ENCODE measurements at regions not wholly inside any gene's neighbourhood (a gene's known extent, or its start where the extent isn't known, plus 50 kb on each side); places are given as distances from the start of the nearest gene placed in this dataset.

GRCh38 chr2:155844461-155844860, 488.1 kb downstream of the NR4A2 start:
- no peaks in the 10 kb centered on the region for H3K9me2 ChIP-seq (ENCODE audit: insufficient read depth, low read length)
- H4K20me1 ChIP-seq (ENCODE audit: insufficient read depth, low read length): no peaks in the 10 kb centered on the region
- H3K4me2 ChIP-seq (ENCODE audit: low read length): no peak overlapping the region
- no peaks in the 10 kb centered on the region for H3K4me1 ChIP-seq (ENCODE audit: insufficient read depth, low read length, poor library complexity, severe bottlenecking)
- intact Hi-C loops (cut with micrococcal nuclease; ENCODE audit: unreplicated experiment): no loop called here
- ChIA-PET CTCF (ENCODE audit: unreplicated experiment) (no interaction called here), POLR2A (no interaction called here)
- H3K79me2 ChIP-seq (ENCODE audit: insufficient read depth, low read depth, low read length): no peaks in the 10 kb centered on the region
- H2AFZ ChIP-seq (ENCODE audit: low read length): no peak overlapping the region
- BruUV-seq (replicated peaks): no TSS peak
- no peak for DNase-seq (ENCODE audit: low spot score)
- H3K27ac ChIP-seq (ENCODE audit: low read depth, low read length, poor library complexity, severe bottlenecking): no peak overlapping the region
- H3K9me3 ChIP-seq (ENCODE audit: low read length): no peaks in the 10 kb centered on the region
- H3K4me3 ChIP-seq (ENCODE audit: low read depth, low read length, poor library complexity, severe bottlenecking): no peak overlapping the region
- TF ChIP-seq EZH2phosphoT487 (IDR thresholded peaks at IDR 0.05; ENCODE audit: borderline replicate concordance, low read depth, low read length) (no peak), CTCF (conservative IDR thresholded peaks at IDR 0.05; ENCODE audit: low read length) (no peak)
- no peaks in the 10 kb centered on the region for H3K36me3 ChIP-seq (ENCODE audit: insufficient read depth, low read length)

GRCh38 chr2:155842103-155842502, 490.4 kb downstream of the NR4A2 start:
- ChIA-PET CTCF (ENCODE audit: unreplicated experiment) (no interaction called here), POLR2A (interaction anchor here (0.6 to 0.8 kb wide), 2 partner anchors 71 to 194 kb away, joined by 3 read pairs; no protein-coding TSS in a partner anchor)
- H3K9me2 ChIP-seq (ENCODE audit: insufficient read depth, low read length): no peaks in the 10 kb centered on the region
- H4K20me1 ChIP-seq (ENCODE audit: insufficient read depth, low read length): no peaks in the 10 kb centered on the region
- TF ChIP-seq EZH2phosphoT487 (IDR thresholded peaks at IDR 0.05; ENCODE audit: borderline replicate concordance, low read depth, low read length): no peak
- TF ChIP-seq CTCF (conservative IDR thresholded peaks at IDR 0.05; ENCODE audit: low read length): no peak
- no peaks in the 10 kb centered on the region for H3K36me3 ChIP-seq (ENCODE audit: insufficient read depth, low read length)
- no TSS peak for BruUV-seq (replicated peaks)
- no peak overlapping the region for H3K4me3 ChIP-seq (ENCODE audit: low read depth, low read length, poor library complexity, severe bottlenecking)
- no peaks in the 10 kb centered on the region for H3K9me3 ChIP-seq (ENCODE audit: low read length)
- no peaks in the 10 kb centered on the region for H3K4me1 ChIP-seq (ENCODE audit: insufficient read depth, low read length, poor library complexity, severe bottlenecking)
- no peak overlapping the region for H3K27ac ChIP-seq (ENCODE audit: low read depth, low read length, poor library complexity, severe bottlenecking)
- no peak overlapping the region for H2AFZ ChIP-seq (ENCODE audit: low read length)
- intact Hi-C loops (cut with micrococcal nuclease; ENCODE audit: unreplicated experiment): no loop called here
- H3K4me2 ChIP-seq (ENCODE audit: low read length): no peak overlapping the region
- H3K79me2 ChIP-seq (ENCODE audit: insufficient read depth, low read depth, low read length): no peaks in the 10 kb centered on the region
- no peak for DNase-seq (ENCODE audit: low spot score)

- no peaks in the 10 kb centered on the region for H3K36me3 ChIP-seq (ENCODE audit: insufficient read depth, low read length)
- no peak overlapping the region for H3K4me3 ChIP-seq (ENCODE audit: low read depth, low read length, poor library complexity, severe bottlenecking)
- no peaks in the 10 kb centered on the region for H3K9me2 ChIP-seq (ENCODE audit: insufficient read depth, low read length)
- DNase-seq (ENCODE audit: low spot score): no peak
- H3K9me3 ChIP-seq (ENCODE audit: low read length): no peaks in the 10 kb centered on the region
- no peaks in the 10 kb centered on the region for H4K20me1 ChIP-seq (ENCODE audit: insufficient read depth, low read length)
- TF ChIP-seq CTCF (conservative IDR thresholded peaks at IDR 0.05; ENCODE audit: low read length) (no peak), EZH2phosphoT487 (IDR thresholded peaks at IDR 0.05; ENCODE audit: borderline replicate concordance, low read depth, low read length) (no peak)
- H3K4me2 ChIP-seq (ENCODE audit: low read length): no peak overlapping the region
- intact Hi-C loops (cut with micrococcal nuclease; ENCODE audit: unreplicated experiment): no loop called here
- H3K4me1 ChIP-seq (ENCODE audit: insufficient read depth, low read length, poor library complexity, severe bottlenecking): no peaks in the 10 kb centered on the region
- ChIA-PET POLR2A (interaction anchor here (0.8 kb wide), 1 partner anchor 71 kb away, joined by 3 read pairs; no protein-coding TSS in a partner anchor), CTCF (ENCODE audit: unreplicated experiment) (no interaction called here)
- no peak overlapping the region for H3K27ac ChIP-seq (ENCODE audit: low read depth, low read length, poor library complexity, severe bottlenecking)
- no peak overlapping the region for H2AFZ ChIP-seq (ENCODE audit: low read length)
- H3K79me2 ChIP-seq (ENCODE audit: insufficient read depth, low read depth, low read length): no peaks in the 10 kb centered on the region
- BruUV-seq (replicated peaks): no TSS peak
Observed at GRCh38 chr2:155841442-155841841, 491.1 kb downstream of the NR4A2 start.
